Keratinocyte (primary cell): ENCODE measurements at regions not wholly inside any gene's neighbourhood (a gene's known extent, or its start where the extent isn't known, plus 50 kb on each side); places are given as distances from the start of the nearest gene placed in this dataset.

Experiments used
- EZH2 ChIP-seq: IDR thresholded peaks from one replicate; pipeline ENCODE4 v1.6.1; 2012; ENCODE audit warnings: inconsistent platforms, mild to moderate bottlenecking, low read length, moderate library complexity
- TF ChIP-seq, protein P1 (sequence below), 3 experiments: IDR thresholded peaks in 1 of 3; conservative IDR thresholded peaks in 1 of 3; optimal IDR thresholded peaks in 1 of 3; 2 replicates in 2 of 3; 3 replicates in 1 of 3; pipeline versions ENCODE3 to v1.5.1; 2011; ENCODE audit warnings: low read length in 3 of 3, mild to moderate bottlenecking in 3 of 3, moderate library complexity in 2 of 3, control low read depth in 1 of 3, inconsistent platforms in 1 of 3; ENCODE audit not compliant: insufficient read depth in 2 of 3; ENCODE audit errors: extremely low read depth in 1 of 3

- TF ChIP-seq, protein P1, sequence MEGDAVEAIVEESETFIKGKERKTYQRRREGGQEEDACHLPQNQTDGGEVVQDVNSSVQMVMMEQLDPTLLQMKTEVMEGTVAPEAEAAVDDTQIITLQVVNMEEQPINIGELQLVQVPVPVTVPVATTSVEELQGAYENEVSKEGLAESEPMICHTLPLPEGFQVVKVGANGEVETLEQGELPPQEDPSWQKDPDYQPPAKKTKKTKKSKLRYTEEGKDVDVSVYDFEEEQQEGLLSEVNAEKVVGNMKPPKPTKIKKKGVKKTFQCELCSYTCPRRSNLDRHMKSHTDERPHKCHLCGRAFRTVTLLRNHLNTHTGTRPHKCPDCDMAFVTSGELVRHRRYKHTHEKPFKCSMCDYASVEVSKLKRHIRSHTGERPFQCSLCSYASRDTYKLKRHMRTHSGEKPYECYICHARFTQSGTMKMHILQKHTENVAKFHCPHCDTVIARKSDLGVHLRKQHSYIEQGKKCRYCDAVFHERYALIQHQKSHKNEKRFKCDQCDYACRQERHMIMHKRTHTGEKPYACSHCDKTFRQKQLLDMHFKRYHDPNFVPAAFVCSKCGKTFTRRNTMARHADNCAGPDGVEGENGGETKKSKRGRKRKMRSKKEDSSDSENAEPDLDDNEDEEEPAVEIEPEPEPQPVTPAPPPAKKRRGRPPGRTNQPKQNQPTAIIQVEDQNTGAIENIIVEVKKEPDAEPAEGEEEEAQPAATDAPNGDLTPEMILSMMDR (optimal IDR thresholded peaks at IDR 0.05 in 1 of 3, IDR thresholded peaks at IDR 0.05 in 1 of 3, conservative IDR thresholded peaks at IDR 0.05 in 1 of 3; ENCODE audit: extremely low read depth in 1 of 3, insufficient read depth in 2 of 3, low read length in 3 of 3) = no peak
- TF ChIP-seq EZH2 = no peak
Observed at GRCh38 chr2:5332925-5333324, 359.3 kb upstream of the SOX11 start.
